ENCODE measurements at regions not wholly inside any gene's neighbourhood (a gene's known extent, or its start where the extent isn't known, plus 50 kb on each side); places are given as distances from the start of the nearest gene placed in this dataset.

DNA sequence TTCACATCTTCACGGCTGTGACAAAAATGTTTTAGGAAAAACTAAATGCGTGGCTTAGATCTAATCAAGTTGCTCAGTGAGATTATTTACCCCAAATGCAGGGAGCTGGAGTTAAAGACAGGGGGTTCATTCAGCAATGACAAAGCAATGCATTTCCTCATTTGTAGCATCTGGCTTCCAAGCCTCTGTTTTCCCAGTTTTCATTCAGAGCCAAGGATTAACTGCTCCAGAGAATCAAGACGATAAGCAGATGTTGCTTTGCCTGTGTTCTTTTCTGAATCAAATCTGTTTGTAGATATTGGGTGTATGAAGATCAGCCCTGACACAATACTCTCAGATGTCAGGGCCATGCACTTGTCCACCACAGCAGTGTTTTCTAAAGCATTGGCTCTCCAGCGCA, 147.4 kb upstream of the SIX2 start:
- Histone ChIP-seq H3K27ac (ENCODE audit: control insufficient read depth, insufficient read depth, low read length) (no peak overlapping the region), H3K9me3 (ENCODE audit: control insufficient read depth, low read depth, low read length) (no peaks in the 10 kb centered on the region), H3K9ac (ENCODE audit: control insufficient read depth, extremely low read depth, insufficient read depth, low read length) (no peak overlapping the region), H3K4me3 (ENCODE audit: control insufficient read depth in 2 of 3, extremely low read depth in 1 of 3, insufficient read depth in 2 of 3, low read depth in 1 of 3, low read length in 3 of 3) (no peak overlapping the region), H4K20me1 (ENCODE audit: control insufficient read depth, extremely low read depth, insufficient read depth, low read length) (no peaks in the 10 kb centered on the region), H3K27me3 (ENCODE audit: control insufficient read depth, extremely low read depth, insufficient read depth, low read length) (peaks cover 10% of the 10 kb centered on the region), H3K9me1 (ENCODE audit: control insufficient read depth, extremely low read depth, insufficient read depth, low read length) (no peaks in the 10 kb centered on the region), H3K79me2 (ENCODE audit: control insufficient read depth, insufficient read depth, low read length) (no peaks in the 10 kb centered on the region), H3K4me2 (ENCODE audit: control insufficient read depth, extremely low read depth, insufficient read depth, low read depth, low read length) (no peak overlapping the region), H3K36me3 (ENCODE audit: control insufficient read depth in 2 of 2, extremely low read depth in 1 of 2, insufficient read depth in 2 of 2, low read length in 2 of 2) (no peaks in the 10 kb centered on the region), H3K4me1 (ENCODE audit: control insufficient read depth, extremely low read depth, insufficient read depth, low read length) (no peaks in the 10 kb centered on the region), H2AFZ (ENCODE audit: control insufficient read depth, low read length) (no peak overlapping the region)
- dilution Hi-C loops (cut with MboI; ENCODE audit: extremely low pct_ligation_motif_present, low sequenced_read_pairs) = no loop called here
- FAIRE-seq = no peak
- no peak for DNase-seq (ENCODE audit: low read depth, low spot score)
- TF ChIP-seq EZH2 (IDR thresholded peaks at IDR 0.05; ENCODE audit: low read length) (no peak), CTCF (optimal IDR thresholded peaks at IDR 0.05 in 1 of 3, IDR thresholded peaks at IDR 0.05 in 1 of 3, conservative IDR thresholded peaks at IDR 0.05 in 1 of 3; ENCODE audit: extremely low read depth in 1 of 3, insufficient read depth in 2 of 3, low read length in 3 of 3) (no peak)

- no peak for DNase-seq (ENCODE audit: low read depth, low spot score)
- Histone ChIP-seq H3K36me3 (ENCODE audit: control insufficient read depth in 2 of 2, extremely low read depth in 1 of 2, insufficient read depth in 2 of 2, low read length in 2 of 2) (no peaks in the 10 kb centered on the region), H3K4me3 (ENCODE audit: control insufficient read depth in 2 of 3, extremely low read depth in 1 of 3, insufficient read depth in 2 of 3, low read depth in 1 of 3, low read length in 3 of 3) (no peak overlapping the region), H3K9ac (ENCODE audit: control insufficient read depth, extremely low read depth, insufficient read depth, low read length) (no peak overlapping the region), H2AFZ (ENCODE audit: control insufficient read depth, low read length) (no peak overlapping the region), H3K27ac (ENCODE audit: control insufficient read depth, insufficient read depth, low read length) (no peak overlapping the region), H3K4me1 (ENCODE audit: control insufficient read depth, extremely low read depth, insufficient read depth, low read length) (no peaks in the 10 kb centered on the region), H3K9me3 (ENCODE audit: control insufficient read depth, low read depth, low read length) (no peaks in the 10 kb centered on the region), H4K20me1 (ENCODE audit: control insufficient read depth, extremely low read depth, insufficient read depth, low read length) (no peaks in the 10 kb centered on the region), H3K4me2 (ENCODE audit: control insufficient read depth, extremely low read depth, insufficient read depth, low read depth, low read length) (no peak overlapping the region), H3K9me1 (ENCODE audit: control insufficient read depth, extremely low read depth, insufficient read depth, low read length) (no peaks in the 10 kb centered on the region), H3K79me2 (ENCODE audit: control insufficient read depth, insufficient read depth, low read length) (no peaks in the 10 kb centered on the region), H3K27me3 (ENCODE audit: control insufficient read depth, extremely low read depth, insufficient read depth, low read length) (peaks cover 13% of the 10 kb centered on the region)
- TF ChIP-seq CTCF (optimal IDR thresholded peaks at IDR 0.05 in 1 of 3, IDR thresholded peaks at IDR 0.05 in 1 of 3, conservative IDR thresholded peaks at IDR 0.05 in 1 of 3; ENCODE audit: extremely low read depth in 1 of 3, insufficient read depth in 2 of 3, low read length in 3 of 3) = no peak
- no peak for TF ChIP-seq EZH2 (IDR thresholded peaks at IDR 0.05; ENCODE audit: low read length)
- dilution Hi-C loops (cut with MboI; ENCODE audit: extremely low pct_ligation_motif_present, low sequenced_read_pairs) = no loop called here
- no peak for FAIRE-seq
Measured at GRCh38 chr2:45154606-45155155, 145.4 kb upstream of the SIX2 start.

Data from keratinocyte (primary cell).